Body of pancreas (tissue), 4 donors: ENCODE measurements at regions not wholly inside any gene's neighbourhood (a gene's known extent, or its start where the extent isn't known, plus 50 kb on each side); places are given as distances from the start of the nearest gene placed in this dataset.

Source experiments
- ATAC-seq: fragments of 150-250 bp; one replicate; pipeline ENCODE4 v1.9.1; 2016
- DNase-seq, 4 donors: peaks; one replicate each; pipeline ENCODE4 v3.0.0-alpha.2; 2019
- H3K27ac ChIP-seq, 4 donors: fragments of 200-600 bp; sonication (generic); 1 replicate in 3 of 4; 2 replicates in 1 of 4; pipeline versions ENCODE4 v1.5.1 to v1.6.1; 2016 to 2019; ENCODE audit warnings: mild to moderate bottlenecking in 1 of 4, mixed read lengths in 1 of 4, moderate library complexity in 1 of 4
- H3K27me3 ChIP-seq, 2 donors: fragments of 200-600 bp; sonication (generic); one replicate each; pipeline ENCODE4 v1.6.0; 2016; ENCODE audit warnings: mild to moderate bottlenecking in 1 of 2
- H3K36me3 ChIP-seq, 2 donors: fragments of 200-600 bp; sonication (generic); replicated peaks in 1 of 2; 2 replicates each; pipeline ENCODE4 v1.5.1; 2016; ENCODE audit warnings: low read depth in 2 of 2; ENCODE audit not compliant: insufficient read depth in 1 of 2
- H3K4me1 ChIP-seq: fragments of 200-600 bp; sonication (generic); one replicate; pipeline ENCODE4 v1.6.0; 2016
- H3K4me3 ChIP-seq, 2 donors: fragments of 200-600 bp; sonication (generic); 1 replicate in 1 of 2; 2 replicates in 1 of 2; pipeline ENCODE4 v1.5.1; 2016 to 2019
- H3K9me3 ChIP-seq, 3 donors: fragments of 200-600 bp; sonication (generic); 1 replicate in 2 of 3; 2 replicates in 1 of 3; pipeline ENCODE4 v1.5.1; 2016
- CTCF ChIP-seq, 7 experiments: fragments of 450-650 bp in 4 of 7; fragments of 200-600 bp in 3 of 7; sonication (generic) in 3 of 7; IDR thresholded peaks; one replicate each; pipeline ENCODE4 v1.5.1; 2016 to 2019; ENCODE audit warnings: antibody characterized with exemption in 7 of 7
- POLR2A ChIP-seq, 3 donors: fragments of 450-650 bp; IDR thresholded peaks; one replicate each; pipeline ENCODE4 v1.6.1; 2016; ENCODE audit warnings: antibody characterized with exemption in 3 of 3, mild to moderate bottlenecking in 2 of 3
- WGBS, 2 donors: methylation state at CpG; one replicate each; pipeline ENCODE4 v1.1.5; 2017; 5-methylcytosine and 5-hydroxymethylcytosine counted together
- intact Hi-C: fragments of 100-400 bp; cut with DNase I; formaldehyde crosslinking; loops from one replicate; pipeline ENCODE4 v1.15.1; 2023

- Histone ChIP-seq H3K27ac (no peak overlapping the region), H3K9me3 (no peaks in the 10 kb centered on the region), H3K4me3 (no peak overlapping the region), H3K36me3 (no peaks in the 10 kb centered on the region), H3K4me1 (no peaks in the 10 kb centered on the region), H3K27me3 (no peaks in the 10 kb centered on the region)
- intact Hi-C loops = no loop called here
- ATAC-seq (no peak), DNase-seq (no peak)
- TF ChIP-seq POLR2A (IDR thresholded peaks at IDR 0.05) (no peak), CTCF (IDR thresholded peaks at IDR 0.05) (no peak)
- WGBS, 2 donors = 3 to 12% methylated on average over 2 of the region's 2 CpGs
Observed at GRCh38 chr4:60744767-60745166, 455.4 kb upstream of the ADGRL3 start.

- no peak for DNase-seq
- 36 to 42% methylated on average over 3 of the region's 3 CpGs for WGBS, 2 donors
- Histone ChIP-seq H3K4me3 (no peak overlapping the region), H3K27me3 (no peaks in the 10 kb centered on the region), H3K9me3 (no peaks in the 10 kb centered on the region), H3K36me3 (no peaks in the 10 kb centered on the region), H3K4me1 (no peaks in the 10 kb centered on the region), H3K27ac (no peak overlapping the region)
- no peak for TF ChIP-seq CTCF (IDR thresholded peaks at IDR 0.05)
- TF ChIP-seq POLR2A (IDR thresholded peaks at IDR 0.05) = no peak
- no peak for ATAC-seq
- intact Hi-C loops = no loop called here
Observed at GRCh38 chr4:60745800-60746571, 454.1 kb upstream of the ADGRL3 start.

- TF ChIP-seq POLR2A (IDR thresholded peaks at IDR 0.05) (no peak), CTCF (IDR thresholded peaks at IDR 0.05) (no peak)
- no peak for ATAC-seq
- Histone ChIP-seq H3K4me1 (no peaks in the 10 kb centered on the region), H3K27me3 (no peaks in the 10 kb centered on the region), H3K4me3 (no peak overlapping the region), H3K27ac (no peak overlapping the region), H3K9me3 (no peaks in the 10 kb centered on the region), H3K36me3 (no peaks in the 10 kb centered on the region)
- no peak for DNase-seq
- intact Hi-C loops = no loop called here
- WGBS, 2 donors = 50 to 51% methylated on average over 4 of the region's 4 CpGs
Observed at GRCh38 chr4:60750962-60751361, 449.2 kb upstream of the ADGRL3 start.

GRCh38 chr4:60757986-60758680 is 442.0 kb upstream of the ADGRL3 start:
- no peaks in the 10 kb centered on the region for H3K36me3 ChIP-seq
- no peak overlapping the region for H3K4me3 ChIP-seq
- no peak for ATAC-seq
- H3K27ac ChIP-seq = no peak overlapping the region
- TF ChIP-seq POLR2A (IDR thresholded peaks at IDR 0.05) = no peak
- TF ChIP-seq CTCF (IDR thresholded peaks at IDR 0.05) = no peak
- WGBS, 2 donors = 38 to 52% methylated on average over 1 of the region's 1 CpG
- H3K27me3 ChIP-seq = no peaks in the 10 kb centered on the region
- no peaks in the 10 kb centered on the region for H3K4me1 ChIP-seq
- intact Hi-C loops = no loop called here
- DNase-seq = no peak
- no peaks in the 10 kb centered on the region for H3K9me3 ChIP-seq
